ENCODE measurements at regions not wholly inside any gene's neighbourhood (a gene's known extent, or its start where the extent isn't known, plus 50 kb on each side); places are given as distances from the start of the nearest gene placed in this dataset.

- DNase-seq = no peak
These were observed 1228.2 kb upstream of the CITED2 start for GRCh38 chr6:140602431-140603248.

- no peak for DNase-seq
These were observed 1226.8 kb upstream of the CITED2 start for GRCh38 chr6:140601021-140601808.

GRCh38 chr6:140599916-140600315 lies 1225.5 kb upstream of the CITED2 start:
- no peak for DNase-seq

DNA sequence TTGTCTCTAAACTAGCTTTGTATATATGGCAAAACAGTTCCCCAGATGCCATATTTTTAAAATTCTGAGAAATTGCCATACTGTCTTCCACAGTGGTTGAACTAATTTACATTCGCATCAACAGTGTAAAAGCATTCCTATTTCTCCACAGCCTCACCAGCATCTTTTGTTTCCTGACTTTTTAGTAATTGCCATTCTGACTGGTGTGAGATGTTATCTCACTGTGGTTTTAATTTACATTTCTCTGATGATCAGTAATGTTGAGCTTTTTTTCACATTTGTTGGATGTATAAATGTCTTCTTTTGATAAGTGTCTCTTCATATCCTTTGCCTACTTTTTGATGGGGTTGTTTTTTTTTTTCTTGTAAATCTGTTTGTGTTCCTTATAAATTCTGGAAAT lies 1222.7 kb upstream of the CITED2 start:
- DNase-seq = no peak

- no peak for DNase-seq
These were observed 1220.3 kb upstream of the CITED2 start for GRCh38 chr6:140594806-140595128.

DNA sequence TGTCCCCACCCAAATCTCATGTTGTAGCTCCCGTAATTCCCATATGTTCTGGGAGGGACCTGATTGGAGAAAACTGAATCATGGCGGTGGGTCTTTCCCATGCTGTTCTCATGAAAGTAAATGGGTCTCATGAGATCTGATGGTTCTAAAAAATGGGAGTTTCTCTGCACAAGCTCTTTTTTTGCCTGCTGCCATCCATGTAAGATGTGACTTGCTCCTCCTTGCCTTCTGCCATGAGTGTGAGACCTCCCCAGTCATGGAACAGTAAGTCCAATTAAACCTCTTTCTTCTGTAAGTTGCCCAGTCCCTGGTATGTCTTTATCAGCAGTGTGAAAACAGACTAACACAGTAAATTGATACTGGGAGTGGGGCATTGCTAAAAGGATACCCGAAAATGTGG lies 1218.4 kb upstream of the CITED2 start:
- no peak for DNase-seq

GRCh38 chr6:140590641-140591040 lies 1216.2 kb upstream of the CITED2 start:
- no peak for DNase-seq

DNA sequence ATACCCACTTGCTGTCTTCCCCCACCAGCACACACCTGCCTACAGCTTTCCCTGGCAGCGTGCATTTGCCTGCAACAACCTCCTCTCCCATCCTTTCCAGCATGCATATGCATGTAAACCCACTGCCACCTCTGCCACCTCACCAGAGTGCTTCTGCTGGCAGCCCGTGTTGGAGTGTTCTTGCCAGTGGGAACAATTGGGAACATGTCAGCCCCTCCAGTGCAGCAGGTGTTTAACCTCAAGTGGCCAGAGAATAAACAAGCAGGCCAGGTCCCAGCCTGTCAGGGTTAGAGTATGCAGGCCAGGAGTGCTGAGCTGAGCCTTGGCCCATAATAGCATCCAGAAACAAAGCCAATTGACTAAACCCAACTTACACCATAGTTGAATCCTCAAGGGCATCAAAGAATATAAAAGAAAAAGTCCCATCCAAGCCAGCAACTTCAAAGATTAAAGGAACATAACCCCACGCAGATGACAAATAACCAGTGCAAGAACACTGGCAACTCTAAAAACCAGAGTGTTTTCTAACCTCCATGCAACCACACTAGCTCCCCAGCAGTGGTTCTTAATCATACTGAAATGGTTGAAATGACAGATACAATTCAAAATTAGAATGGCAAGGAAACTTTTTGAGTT lies 1212.1 kb upstream of the CITED2 start:
- DNase-seq = peak; percentile 18

DNA sequence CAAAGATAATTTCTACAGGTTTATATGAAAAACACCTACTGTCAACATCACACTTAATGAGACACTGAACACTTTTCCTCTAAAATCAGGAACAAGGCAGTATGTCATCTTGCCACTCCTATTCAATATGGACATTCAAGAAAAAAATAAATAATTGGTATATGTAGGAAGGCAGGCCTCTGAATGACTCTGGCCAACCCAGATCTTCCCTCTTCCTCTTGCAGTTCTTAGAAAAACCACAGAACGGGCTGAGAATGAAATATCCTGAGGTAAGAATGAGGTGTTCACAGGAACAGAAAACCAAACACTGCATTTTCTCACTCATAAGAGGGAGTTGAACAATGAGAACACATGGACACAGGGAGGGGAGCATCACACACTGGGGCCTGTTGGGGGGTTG lies 1207.2 kb upstream of the CITED2 start:
- no peak for DNase-seq

DNA sequence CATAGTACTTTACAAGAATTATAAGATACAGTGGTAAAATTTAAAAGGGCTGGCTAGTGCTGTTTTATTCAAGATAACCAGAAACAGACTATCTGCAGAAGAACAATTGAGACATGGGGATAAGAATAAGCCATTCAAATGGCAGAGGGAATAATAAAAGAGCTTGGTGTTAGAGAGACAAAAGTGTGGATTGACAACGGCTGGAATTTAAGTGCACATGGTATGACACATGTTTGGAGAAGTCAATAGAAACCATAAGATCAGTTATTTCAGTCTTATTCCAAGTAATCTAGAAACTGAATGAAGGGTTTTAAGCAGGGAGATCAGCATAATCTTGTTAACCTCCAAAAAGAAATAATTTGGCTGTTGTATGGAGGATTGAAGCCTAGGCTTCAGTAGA lies 1205.5 kb upstream of the CITED2 start:
- no peak for DNase-seq

GRCh38 chr6:140576004-140576555 lies 1201.6 kb upstream of the CITED2 start:
- DNase-seq = no peak

GRCh38 chr6:140572867-140573266 lies 1198.4 kb upstream of the CITED2 start:
- DNase-seq = no peak

GRCh38 chr6:140572129-140572528 lies 1197.7 kb upstream of the CITED2 start:
- DNase-seq = no peak

DNA sequence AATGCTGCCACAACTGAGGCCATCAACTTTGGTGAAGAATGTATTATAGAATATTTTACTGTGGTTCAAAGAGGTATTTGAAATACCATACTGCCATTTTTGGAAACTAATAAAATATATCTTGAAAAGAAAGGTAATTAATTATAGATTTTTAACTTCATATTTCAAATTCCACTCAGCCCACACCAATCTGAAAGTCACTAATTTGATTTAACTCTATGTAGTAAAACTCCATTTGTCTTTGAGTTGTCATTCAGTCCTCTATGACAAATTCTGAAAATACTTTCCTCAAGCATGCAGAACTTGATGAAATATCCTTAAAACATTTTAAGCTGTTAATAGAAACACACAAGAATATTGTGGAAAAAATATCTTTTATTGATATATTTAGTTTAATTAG lies 1196.7 kb upstream of the CITED2 start:
- no peak for DNase-seq

GRCh38 chr6:140567466-140567865 lies 1193.0 kb upstream of the CITED2 start:
- no peak for DNase-seq

GRCh38 chr6:140566781-140567277 lies 1192.4 kb upstream of the CITED2 start:
- no peak for DNase-seq

GRCh38 chr6:140563728-140564127 lies 1189.3 kb upstream of the CITED2 start:
- DNase-seq = no peak

DNA sequence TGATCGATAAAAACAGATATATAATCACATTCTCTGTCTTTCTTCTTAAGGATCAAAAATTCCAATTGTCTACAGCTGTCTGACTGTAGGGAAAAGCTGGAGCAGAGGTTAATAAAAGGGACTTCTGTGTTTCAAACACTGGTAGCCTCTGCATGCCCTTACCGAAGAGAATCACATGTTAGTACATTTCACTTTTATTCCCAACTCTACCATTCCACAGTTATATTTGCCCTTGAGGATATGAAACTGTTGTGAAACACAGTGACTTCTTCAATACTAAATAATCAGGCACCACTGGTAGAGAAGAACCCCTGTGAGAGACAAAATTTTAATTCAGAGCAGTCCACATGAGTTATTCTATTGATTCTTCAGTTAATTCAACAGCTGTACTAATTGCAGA lies 1187.3 kb upstream of the CITED2 start:
- no peak for DNase-seq

DNA sequence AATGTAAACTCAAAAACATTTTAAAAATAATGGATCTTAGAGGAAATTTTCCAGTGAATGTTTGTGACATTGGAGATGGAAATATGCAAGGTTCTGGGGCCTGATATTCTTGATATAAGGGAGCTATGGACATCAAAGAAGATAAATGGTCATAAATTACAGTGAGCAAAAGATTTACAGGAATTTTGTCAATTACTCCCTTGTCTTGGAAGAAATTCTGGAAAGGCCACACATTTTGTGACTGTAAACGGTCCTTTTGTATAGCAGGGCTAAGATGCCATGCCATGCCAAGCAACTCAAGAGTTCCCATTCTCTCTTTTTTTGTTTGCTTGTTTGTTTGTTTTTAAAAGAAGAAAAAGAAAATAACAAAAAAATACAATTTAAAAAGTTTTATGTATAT lies 1186.2 kb upstream of the CITED2 start:
- no peak for DNase-seq

DNA sequence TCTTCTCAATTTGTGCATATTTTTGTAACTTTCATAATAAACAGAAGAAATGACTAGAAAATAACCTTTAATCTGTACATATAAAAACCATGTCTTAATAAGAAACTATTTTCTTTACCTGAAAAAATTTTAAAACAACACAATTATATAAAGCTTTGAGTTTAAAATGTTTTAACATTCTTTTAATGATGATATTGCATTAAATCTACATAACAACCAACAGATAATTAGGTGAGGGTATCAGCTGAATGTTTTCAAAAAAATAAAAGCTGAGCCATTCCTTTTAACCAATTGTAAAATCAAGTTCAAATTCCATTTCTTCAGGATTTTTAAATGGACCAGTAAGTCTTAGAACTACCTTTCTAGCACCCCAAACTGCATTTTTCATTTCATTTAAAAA lies 1185.0 kb upstream of the CITED2 start:
- DNase-seq = no peak

DNA sequence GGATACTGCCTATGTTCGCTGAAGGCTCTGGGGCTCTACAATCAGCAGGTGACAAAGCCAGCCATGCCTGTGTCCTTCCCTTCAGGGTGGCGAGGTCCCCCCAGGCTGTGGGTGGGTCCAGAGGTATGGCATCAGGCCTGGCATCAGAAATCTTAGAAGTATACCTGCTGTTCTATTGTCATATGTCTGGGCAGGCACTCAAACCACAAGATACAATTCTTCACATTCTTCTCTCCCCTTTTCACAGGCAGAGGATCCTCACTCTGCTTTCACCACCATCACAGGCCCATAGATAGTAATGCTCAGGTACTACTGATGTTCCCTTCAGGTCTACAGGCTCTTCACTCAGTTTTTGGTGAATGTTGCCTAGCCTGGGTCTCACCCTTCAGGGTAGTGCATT lies 1180.0 kb upstream of the CITED2 start:
- no peak for DNase-seq

- DNase-seq = no peak
These were observed 1173.9 kb upstream of the CITED2 start for GRCh38 chr6:140548366-140548765.

GRCh38 chr6:140546640-140547039 lies 1172.2 kb upstream of the CITED2 start:
- no peak for DNase-seq

GRCh38 chr6:140544431-140544830 lies 1170.0 kb upstream of the CITED2 start:
- DNase-seq = no peak
